Stimulated activated CD8-positive, alpha-beta memory T cell treated with anti-CD3 and anti-CD28 coated beads, Interleukin-15, amount 100 ng/mL, for 24 hours (primary cell): ENCODE measurements at regions not wholly inside any gene's neighbourhood (a gene's known extent, or its start where the extent isn't known, plus 50 kb on each side); places are given as distances from the start of the nearest gene placed in this dataset.

ENCODE experiments used
- DNase-seq: peaks from one replicate; pipeline ENCODE4 v3.0.0-alpha.2; 2020; ENCODE audit warnings: low read depth

GRCh38 chr10:29685506-29685905 lies 50.7 kb upstream of the SVIL start:
- DNase-seq = no peak
